Thyroid gland (tissue), 4 donors: ENCODE measurements at regions not wholly inside any gene's neighbourhood (a gene's known extent, or its start where the extent isn't known, plus 50 kb on each side); places are given as distances from the start of the nearest gene placed in this dataset.

Experiments used
- DNase-seq, 2 donors: peaks; one replicate each; pipeline ENCODE4 v3.0.0-alpha.2; 2019
- H3K27ac ChIP-seq, 3 donors: fragments of 200-600 bp; sonication (generic); 1 replicate in 2 of 3; 2 replicates in 1 of 3; pipeline ENCODE4 v1.5.1; 2016 to 2019; ENCODE audit warnings: mild to moderate bottlenecking in 1 of 3, moderate library complexity in 1 of 3
- H3K27me3 ChIP-seq: fragments of 200-600 bp; sonication (generic); one replicate; pipeline ENCODE4 v1.5.1; 2019
- H3K36me3 ChIP-seq, 2 donors: fragments of 200-600 bp; sonication (generic); one replicate each; pipeline ENCODE4 v1.5.1; 2016 to 2019
- H3K4me1 ChIP-seq, 2 donors: fragments of 200-600 bp; sonication (generic); one replicate each; pipeline ENCODE4 v1.5.1; 2017 to 2019
- H3K4me3 ChIP-seq, 3 donors: fragments of 200-600 bp; sonication (generic); replicated peaks in 1 of 3; 1 replicate in 2 of 3; 2 replicates in 1 of 3; pipeline ENCODE4 v1.5.1; 2016; ENCODE audit warnings: mild to moderate bottlenecking in 1 of 3
- H3K9me3 ChIP-seq: fragments of 200-600 bp; sonication (generic); one replicate; pipeline ENCODE4 v1.5.1; 2017
- POLR2A ChIP-seq, 2 donors: fragments of 450-650 bp; IDR thresholded peaks; one replicate each; pipeline ENCODE4 v1.6.1; 2017; ENCODE audit warnings: antibody characterized with exemption in 2 of 2, mild to moderate bottlenecking in 2 of 2, moderate library complexity in 1 of 2
- WGBS, 2 donors: methylation state at CpG; one replicate each; pipeline ENCODE4 v1.1.5; 2017; 5-methylcytosine and 5-hydroxymethylcytosine counted together
- intact Hi-C: fragments of 100-400 bp; cut with DNase I; formaldehyde crosslinking; loops from one replicate; pipeline ENCODE4 v1.15.1; 2023
- TF ChIP-seq, protein P1 (sequence below), 6 experiments: fragments of 200-600 bp in 3 of 6; fragments of 450-650 bp in 3 of 6; sonication (generic) in 3 of 6; IDR thresholded peaks; one replicate each; pipeline ENCODE4 v1.5.1; 2016 to 2019; ENCODE audit warnings: antibody characterized with exemption in 6 of 6, mild to moderate bottlenecking in 2 of 6, inconsistent platforms in 1 of 6, moderate library complexity in 1 of 6

DNA sequence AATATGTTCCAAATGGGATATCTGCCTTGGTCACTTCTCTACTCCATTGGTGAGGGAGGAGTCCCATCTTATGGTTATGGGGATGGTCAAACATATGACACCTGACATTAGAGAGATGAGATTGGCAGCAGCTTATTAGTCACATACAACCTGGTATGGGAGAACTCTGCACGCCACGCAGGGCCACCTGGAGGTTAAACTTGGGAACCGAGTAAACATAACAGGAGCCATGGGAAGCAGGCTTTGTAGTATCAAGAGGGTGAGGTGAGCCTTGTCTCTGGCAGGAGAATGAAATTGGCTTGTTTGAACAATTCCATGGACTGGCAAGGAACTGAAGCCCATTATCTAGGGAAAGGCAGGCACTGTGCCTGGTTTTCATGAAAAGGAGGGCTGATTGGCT lies 238.7 kb upstream of the ELAC2 start:
- Histone ChIP-seq H3K36me3 (no peaks in the 10 kb centered on the region), H3K4me1 (no peaks in the 10 kb centered on the region), H3K27me3 (no peaks in the 10 kb centered on the region), H3K27ac (no peak overlapping the region), H3K9me3 (no peaks in the 10 kb centered on the region), H3K4me3 (no peak overlapping the region)
- 94 to 97% methylated on average over 3 of the region's 3 CpGs for WGBS, 2 donors
- intact Hi-C loops: no loop called here
- TF ChIP-seq POLR2A (IDR thresholded peaks at IDR 0.05): no peak
- TF ChIP-seq, protein P1, sequence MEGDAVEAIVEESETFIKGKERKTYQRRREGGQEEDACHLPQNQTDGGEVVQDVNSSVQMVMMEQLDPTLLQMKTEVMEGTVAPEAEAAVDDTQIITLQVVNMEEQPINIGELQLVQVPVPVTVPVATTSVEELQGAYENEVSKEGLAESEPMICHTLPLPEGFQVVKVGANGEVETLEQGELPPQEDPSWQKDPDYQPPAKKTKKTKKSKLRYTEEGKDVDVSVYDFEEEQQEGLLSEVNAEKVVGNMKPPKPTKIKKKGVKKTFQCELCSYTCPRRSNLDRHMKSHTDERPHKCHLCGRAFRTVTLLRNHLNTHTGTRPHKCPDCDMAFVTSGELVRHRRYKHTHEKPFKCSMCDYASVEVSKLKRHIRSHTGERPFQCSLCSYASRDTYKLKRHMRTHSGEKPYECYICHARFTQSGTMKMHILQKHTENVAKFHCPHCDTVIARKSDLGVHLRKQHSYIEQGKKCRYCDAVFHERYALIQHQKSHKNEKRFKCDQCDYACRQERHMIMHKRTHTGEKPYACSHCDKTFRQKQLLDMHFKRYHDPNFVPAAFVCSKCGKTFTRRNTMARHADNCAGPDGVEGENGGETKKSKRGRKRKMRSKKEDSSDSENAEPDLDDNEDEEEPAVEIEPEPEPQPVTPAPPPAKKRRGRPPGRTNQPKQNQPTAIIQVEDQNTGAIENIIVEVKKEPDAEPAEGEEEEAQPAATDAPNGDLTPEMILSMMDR (IDR thresholded peaks at IDR 0.05): no peak
- no peak for DNase-seq

DNA sequence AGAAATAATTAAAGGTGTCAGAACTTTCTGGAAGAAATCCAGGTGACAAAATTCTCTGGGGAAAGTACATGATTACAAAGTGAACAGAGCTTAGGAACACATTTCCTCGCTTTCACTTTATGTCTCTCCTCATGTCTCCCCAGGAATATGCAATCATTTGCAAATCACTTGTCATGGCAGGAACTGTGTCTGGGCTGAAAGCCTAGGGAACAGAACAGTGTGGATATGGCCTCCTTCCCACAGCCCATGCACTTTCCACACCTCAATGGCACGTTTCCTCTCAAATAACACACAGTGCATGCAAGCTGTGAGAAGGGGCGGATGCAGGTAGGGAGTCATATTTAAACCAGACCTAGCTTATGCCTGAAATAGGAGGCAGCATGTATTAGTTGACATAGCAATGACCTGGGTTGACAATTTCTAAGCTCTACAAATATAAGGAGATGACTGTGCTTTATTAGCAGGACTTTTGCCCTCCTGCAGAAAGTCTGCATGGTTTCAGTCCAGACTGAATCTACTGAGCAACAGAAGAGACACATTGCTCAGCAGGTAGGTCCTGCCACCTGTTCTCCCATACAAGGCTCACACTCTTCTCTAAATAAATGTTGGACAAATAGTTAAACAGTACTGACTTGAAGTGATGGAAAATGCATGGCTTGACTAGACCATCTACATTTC lies 236.0 kb upstream of the ELAC2 start:
- Histone ChIP-seq H3K4me3 (no peak overlapping the region), H3K36me3 (no peaks in the 10 kb centered on the region), H3K27me3 (no peaks in the 10 kb centered on the region), H3K4me1 (no peaks in the 10 kb centered on the region), H3K27ac (no peak overlapping the region), H3K9me3 (no peaks in the 10 kb centered on the region)
- TF ChIP-seq, protein P1 (IDR thresholded peaks at IDR 0.05): no peak
- no peak for TF ChIP-seq POLR2A (IDR thresholded peaks at IDR 0.05)
- intact Hi-C loops: no loop called here
- WGBS, 2 donors: 72 to 81% methylated on average over 3 of the region's 3 CpGs
- no peak for DNase-seq

DNA sequence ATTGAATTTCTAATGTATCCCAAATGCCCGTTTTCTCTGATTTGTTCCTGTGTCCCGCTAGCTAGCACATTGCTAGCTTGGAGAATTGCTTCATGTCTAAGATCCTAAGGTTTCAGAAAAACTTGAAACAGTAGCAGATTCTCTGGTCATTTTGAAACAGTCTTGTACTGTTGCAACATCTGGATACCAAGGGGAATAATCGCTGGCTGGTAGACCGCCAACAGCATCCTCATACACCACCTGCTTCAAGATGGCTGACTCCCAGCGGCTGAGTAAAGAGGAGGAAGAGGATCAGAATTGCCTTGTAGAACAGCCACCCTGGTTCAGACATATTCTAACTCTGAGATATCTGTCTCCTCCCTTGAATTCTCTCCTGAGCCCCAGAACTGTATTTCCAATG lies 226.7 kb upstream of the ELAC2 start:
- Histone ChIP-seq H3K27me3 (no peaks in the 10 kb centered on the region), H3K27ac (no peak overlapping the region), H3K4me3 (no peak overlapping the region), H3K36me3 (no peaks in the 10 kb centered on the region), H3K4me1 (no peaks in the 10 kb centered on the region), H3K9me3 (no peaks in the 10 kb centered on the region)
- TF ChIP-seq, protein P1 (IDR thresholded peaks at IDR 0.05): no peak
- TF ChIP-seq POLR2A (IDR thresholded peaks at IDR 0.05): no peak
- intact Hi-C loops: no loop called here
- WGBS, 2 donors: 90 to 94% methylated on average over 5 of the region's 5 CpGs
- DNase-seq: no peak

DNA sequence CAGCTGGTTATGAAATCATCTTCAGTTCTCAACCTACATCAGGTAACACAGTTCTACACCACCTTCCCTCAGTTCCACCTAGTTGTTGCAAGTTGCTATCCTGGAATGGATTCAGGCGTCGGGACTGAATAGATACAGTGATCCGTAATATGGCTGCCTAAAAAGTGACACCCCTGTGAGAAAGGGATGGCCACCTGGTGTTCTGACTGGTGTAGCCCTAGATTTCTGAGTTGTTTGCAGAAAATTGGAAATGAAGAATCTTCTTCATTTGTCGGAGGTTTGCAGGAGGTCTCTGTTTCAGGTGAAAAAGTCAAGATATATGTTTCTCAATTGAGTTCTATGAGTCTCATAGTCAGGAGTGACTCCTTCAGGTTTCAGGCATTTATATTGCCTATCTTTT lies 225.8 kb upstream of the ELAC2 start:
- no peak overlapping the region for H3K4me3 ChIP-seq
- H3K27ac ChIP-seq: no peak overlapping the region
- no peak for DNase-seq
- 96% methylated on average over 4 of the region's 4 CpGs for WGBS, 2 donors
- TF ChIP-seq POLR2A (IDR thresholded peaks at IDR 0.05): no peak
- TF ChIP-seq, protein P1 (IDR thresholded peaks at IDR 0.05): no peak
- no peaks in the 10 kb centered on the region for H3K36me3 ChIP-seq
- H3K9me3 ChIP-seq: no peaks in the 10 kb centered on the region
- intact Hi-C loops: no loop called here
- H3K27me3 ChIP-seq: no peaks in the 10 kb centered on the region
- no peaks in the 10 kb centered on the region for H3K4me1 ChIP-seq

DNA sequence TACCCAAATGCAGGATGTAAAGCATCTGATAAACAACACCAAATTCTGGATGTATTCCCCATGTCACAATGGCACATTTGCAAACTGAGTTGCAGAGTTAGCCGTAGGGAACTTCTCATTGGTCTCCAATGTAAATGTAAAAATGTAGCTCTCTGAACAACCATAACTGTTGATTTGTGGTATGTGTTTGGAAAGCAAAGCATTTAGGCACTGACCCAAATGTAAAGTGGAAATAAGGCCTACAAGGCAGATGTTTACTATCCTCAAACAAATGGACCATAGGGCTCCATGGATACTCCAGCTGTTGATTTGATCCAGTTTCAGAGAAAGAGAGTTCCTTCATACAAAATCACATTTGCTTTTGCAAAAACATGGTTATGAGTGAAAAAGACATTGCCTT lies 223.0 kb upstream of the ELAC2 start:
- no peak for TF ChIP-seq POLR2A (IDR thresholded peaks at IDR 0.05)
- TF ChIP-seq, protein P1 (IDR thresholded peaks at IDR 0.05): no peak
- no peaks in the 10 kb centered on the region for H3K36me3 ChIP-seq
- 92 to 93% methylated on average over 1 of the region's 1 CpG for WGBS, 2 donors
- H3K4me1 ChIP-seq: no peaks in the 10 kb centered on the region
- no peaks in the 10 kb centered on the region for H3K9me3 ChIP-seq
- no peaks in the 10 kb centered on the region for H3K27me3 ChIP-seq
- no peak overlapping the region for H3K27ac ChIP-seq
- intact Hi-C loops: no loop called here
- no peak overlapping the region for H3K4me3 ChIP-seq
- no peak for DNase-seq
